Heart right ventricle (tissue), 16 donors: ENCODE measurements at regions not wholly inside any gene's neighbourhood (a gene's known extent, or its start where the extent isn't known, plus 50 kb on each side); places are given as distances from the start of the nearest gene placed in this dataset.

Source experiments
- ATAC-seq, 8 donors: fragments of 200-7000 bp; cut with Tn5 transposase; one replicate each; pipeline ENCODE4 v1.9.1; 2020; ENCODE audit warnings: mild to moderate bottlenecking in 8 of 8, moderate library complexity in 8 of 8, moderate number of reproducible peaks in 1 of 8
- DNase-seq, 2 donors: peaks; one replicate each; pipeline ENCODE4 v3.0.0-alpha.2; 2020
- H3K27ac ChIP-seq, 10 donors: fragments of 200-600 bp; sonication (generic) in 2 of 10; one replicate each; pipeline versions ENCODE4 v1.5.0 to v1.8.0; 2020 to 2022; ENCODE audit warnings: mild to moderate bottlenecking in 3 of 10
- H3K27me3 ChIP-seq, 7 donors: fragments of 200-600 bp; one replicate each; pipeline ENCODE4 v1.8.0; 2021 to 2022; ENCODE audit warnings: mild to moderate bottlenecking in 2 of 7
- H3K36me3 ChIP-seq, 9 donors: fragments of 200-600 bp; sonication (generic) in 1 of 9; one replicate each; pipeline versions ENCODE4 v1.5.0 to v1.8.0; 2020 to 2022; ENCODE audit warnings: mild to moderate bottlenecking in 2 of 9
- H3K4me1 ChIP-seq, 9 donors: fragments of 200-600 bp; sonication (generic) in 1 of 9; one replicate each; pipeline versions ENCODE4 v1.5.0 to v1.8.0; 2020 to 2022; ENCODE audit warnings: mild to moderate bottlenecking in 4 of 9
- H3K4me3 ChIP-seq, 10 donors: fragments of 200-600 bp; sonication (generic) in 2 of 10; one replicate each; pipeline versions ENCODE4 v1.5.0 to v1.8.0; 2020 to 2022; ENCODE audit warnings: mild to moderate bottlenecking in 7 of 10, moderate library complexity in 2 of 10
- H3K9me3 ChIP-seq, 11 donors: fragments of 200-600 bp in 10 of 11; sonication (generic) in 2 of 11; one replicate each; pipeline versions ENCODE4 v1.5.0 to v1.8.0; 2013 to 2022; ENCODE audit warnings: mild to moderate bottlenecking in 2 of 11, control low read depth in 1 of 11, moderate library complexity in 1 of 11
- WGBS, 2 donors: extraction: QIAGEN DNeasy Blood & Tissue Kit; methylation state at CpG; one replicate each; pipeline ENCODE4 v1.1.7; 2013; ENCODE audit warnings: inconsistent platforms in 1 of 2; 5-methylcytosine and 5-hydroxymethylcytosine counted together
- intact Hi-C, 10 donors: fragments of 100-400 bp; cut with DNase I; formaldehyde crosslinking; loops; one replicate each; pipeline versions ENCODE4 v1.11.1 to v1.14.2; 2022
- TF ChIP-seq, protein P1 (sequence below), 9 donors: fragments of 200-600 bp; sonication (generic) in 2 of 9; IDR thresholded peaks; one replicate each; pipeline versions ENCODE4 v1.5.0 to v1.8.0; 2021 to 2022; ENCODE audit warnings: antibody characterized with exemption in 9 of 9, mild to moderate bottlenecking in 5 of 9, moderate library complexity in 1 of 9
- donor health status: Arrhythmogenic right ventricular cardiomyopathy.
- donor health status: ischemic (EF 13 %, LVEDD 7.1; RV severe dilation, severe dysfunction).
- donor health status: healthy with polysubstance abuse.
- donor health status: DM: no; HTN: yes; CAD: no.
- donor health status: DM: no; HTN: no; CAD: no.
- donor health status: ischemic (EF 25% LVEDD 6.9; RV normal size, moderate dysfunction).
- donor health status: ischemic (EF 25% LVEDD 5.7; RV mildly dilated, moderate dysfunction).
- donor health status: healthy.
- donor health status: DM: yes; HTN: yes; CAD: no.
- donor health status: Ischemic cardiomyopathy.
- donor health status: ischemic (EF 35%, LVEDD 5.7; RV mildly dilated, moderate dysfunction).
- donor health status: nonischemic (EF 11% LVEDD 7.7; RV severe dilation, severe dysfunction).
- donor health status: DM: yes; HTN: yes; CAD: no.
- donor health status: PGD.
- donor health status: ischemic (EF 29% LVEDD 5.4; RV normal size, mild dysfunction).
- donor health status: nonischemic (EF 23%, LVEDD 6.1; RV moderate dilation, normal function).

- no peak for DNase-seq
- Histone ChIP-seq H3K36me3 (no peaks in the 10 kb centered on the region), H3K4me3 (no peak overlapping the region), H3K27me3 (no peaks in the 10 kb centered on the region), H3K4me1 (no peaks in the 10 kb centered on the region), H3K9me3 (peaks cover 0 to 35% (median 0%) of the 10 kb centered on the region in 11 donors), H3K27ac (no peak overlapping the region)
- intact Hi-C loops = no loop called here
- ATAC-seq = no peak
- TF ChIP-seq, protein P1, sequence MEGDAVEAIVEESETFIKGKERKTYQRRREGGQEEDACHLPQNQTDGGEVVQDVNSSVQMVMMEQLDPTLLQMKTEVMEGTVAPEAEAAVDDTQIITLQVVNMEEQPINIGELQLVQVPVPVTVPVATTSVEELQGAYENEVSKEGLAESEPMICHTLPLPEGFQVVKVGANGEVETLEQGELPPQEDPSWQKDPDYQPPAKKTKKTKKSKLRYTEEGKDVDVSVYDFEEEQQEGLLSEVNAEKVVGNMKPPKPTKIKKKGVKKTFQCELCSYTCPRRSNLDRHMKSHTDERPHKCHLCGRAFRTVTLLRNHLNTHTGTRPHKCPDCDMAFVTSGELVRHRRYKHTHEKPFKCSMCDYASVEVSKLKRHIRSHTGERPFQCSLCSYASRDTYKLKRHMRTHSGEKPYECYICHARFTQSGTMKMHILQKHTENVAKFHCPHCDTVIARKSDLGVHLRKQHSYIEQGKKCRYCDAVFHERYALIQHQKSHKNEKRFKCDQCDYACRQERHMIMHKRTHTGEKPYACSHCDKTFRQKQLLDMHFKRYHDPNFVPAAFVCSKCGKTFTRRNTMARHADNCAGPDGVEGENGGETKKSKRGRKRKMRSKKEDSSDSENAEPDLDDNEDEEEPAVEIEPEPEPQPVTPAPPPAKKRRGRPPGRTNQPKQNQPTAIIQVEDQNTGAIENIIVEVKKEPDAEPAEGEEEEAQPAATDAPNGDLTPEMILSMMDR (IDR thresholded peaks at IDR 0.05) = no peak
- 74 to 78% methylated on average over 6 of the region's 6 CpGs for WGBS, 2 donors
These were observed 770.1 kb downstream of the KCNJ18 start for GRCh38 chr17:22462461-22462860.

GRCh38 chr17:22463110-22463850 is 771.0 kb downstream of the KCNJ18 start:
- peaks cover 0 to 38% (median 0%) of the 10 kb centered on the region in 11 donors for H3K9me3 ChIP-seq
- intact Hi-C loops = no loop called here
- DNase-seq = no peak
- ATAC-seq = no peak
- H3K27ac ChIP-seq = no peak overlapping the region
- no peaks in the 10 kb centered on the region for H3K27me3 ChIP-seq
- TF ChIP-seq, protein P1 (IDR thresholded peaks at IDR 0.05) = no peak
- no peaks in the 10 kb centered on the region for H3K36me3 ChIP-seq
- no peak overlapping the region for H3K4me3 ChIP-seq
- WGBS, 2 donors = 66 to 72% methylated on average over 13 of the region's 13 CpGs
- H3K4me1 ChIP-seq = no peaks in the 10 kb centered on the region

DNA sequence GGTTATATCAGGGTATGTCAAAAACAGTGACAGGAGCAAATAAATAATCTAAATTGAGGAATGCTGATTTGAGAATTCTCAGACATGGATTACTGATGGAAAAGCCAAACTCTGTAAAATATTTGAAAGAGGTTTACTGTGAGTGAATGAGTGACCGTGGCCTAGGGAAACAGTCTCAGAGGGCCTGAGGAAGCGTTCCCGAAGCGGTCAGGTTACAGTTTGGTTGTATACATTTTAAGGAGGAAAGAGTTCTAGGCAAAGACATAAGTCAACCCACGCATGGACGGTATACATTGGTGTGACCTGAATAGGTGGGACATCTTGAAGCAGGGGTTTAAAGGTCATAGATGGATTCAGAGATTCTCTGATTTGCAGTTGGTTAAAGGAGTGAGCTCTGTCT is 771.7 kb downstream of the KCNJ18 start:
- intact Hi-C loops = no loop called here
- WGBS, 2 donors = 72 to 79% methylated on average over 6 of the region's 6 CpGs
- Histone ChIP-seq H3K36me3 (no peaks in the 10 kb centered on the region), H3K9me3 (peaks cover 0 to 38% (median 0%) of the 10 kb centered on the region in 11 donors), H3K4me3 (no peak overlapping the region), H3K27ac (no peak overlapping the region), H3K27me3 (no peaks in the 10 kb centered on the region), H3K4me1 (no peaks in the 10 kb centered on the region)
- ATAC-seq (no peak), DNase-seq (no peak)
- TF ChIP-seq, protein P1 (IDR thresholded peaks at IDR 0.05) = no peak

GRCh38 chr17:22467720-22468119 is 775.4 kb downstream of the KCNJ18 start:
- H3K36me3 ChIP-seq = no peaks in the 10 kb centered on the region
- intact Hi-C loops = no loop called here

More at GRCh38 chr17:22467720-22468119, 775.4 kb downstream of the KCNJ18 start:
- Histone ChIP-seq H3K27ac (no peak overlapping the region), H3K9me3 (peaks cover 0 to 21% (median 0%) of the 10 kb centered on the region in 11 donors), H3K4me1 (no peaks in the 10 kb centered on the region), H3K4me3 (no peak overlapping the region), H3K27me3 (no peaks in the 10 kb centered on the region)
- DNase-seq (no peak), ATAC-seq (no peak)
- TF ChIP-seq, protein P1 (IDR thresholded peaks at IDR 0.05) = no peak
- 60 to 69% methylated on average over 5 of the region's 5 CpGs for WGBS, 2 donors
